ENCODE measurements at regions not wholly inside any gene's neighbourhood (a gene's known extent, or its start where the extent isn't known, plus 50 kb on each side); places are given as distances from the start of the nearest gene placed in this dataset.
"Not testable (repeated sequence)": the region's sequence is repeated elsewhere in the genome, so short reads cannot be mapped to it uniquely, and the experiment has no call there.

DNA sequence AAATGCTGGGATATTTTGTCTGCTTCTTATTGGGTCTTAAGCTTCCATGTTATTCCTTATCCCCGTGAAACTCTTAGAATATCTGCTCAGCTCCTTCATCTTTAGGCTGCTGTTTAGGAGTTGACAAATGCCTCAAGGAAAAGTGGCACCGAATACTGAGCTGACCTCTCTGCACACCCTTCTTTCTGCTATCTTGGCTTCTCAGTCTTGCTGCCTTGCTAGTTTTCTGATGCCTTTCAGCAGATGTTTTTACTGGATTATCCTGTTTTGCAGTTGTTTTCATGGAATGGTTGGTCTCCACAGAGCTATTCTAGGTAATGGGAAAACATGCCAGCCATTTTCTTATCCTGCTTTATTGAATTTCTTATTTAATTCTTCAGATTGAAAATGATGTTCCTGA, 86.3 kb downstream of the GYPE start:
- DNase-seq (ENCODE audit: low read depth) = no peak

GRCh38 chr4:143817866-143818265, 87.5 kb downstream of the GYPE start:
- DNase-seq (ENCODE audit: low read depth) = not testable (repeated sequence)

DNA sequence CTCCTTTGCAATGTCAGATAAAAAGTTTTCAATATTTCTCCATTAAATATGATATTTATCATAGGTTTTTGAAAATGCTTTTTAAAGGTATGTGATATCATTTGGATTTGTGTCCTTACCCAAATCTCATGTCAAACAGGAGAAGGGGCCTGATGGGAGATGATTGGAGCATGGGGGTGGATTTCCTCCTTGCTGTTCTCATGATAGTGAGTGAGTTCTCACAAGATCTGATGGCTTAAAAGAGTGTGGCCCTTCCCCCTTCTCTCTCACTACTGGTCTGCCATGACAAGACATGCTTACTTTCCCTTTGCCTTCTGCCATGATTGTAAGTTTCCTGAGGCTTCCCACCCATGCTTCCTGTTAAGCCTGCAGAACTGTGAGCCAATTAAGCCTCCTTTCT, 90.0 kb downstream of the GYPE start:
- DNase-seq (ENCODE audit: low read depth) = not testable (repeated sequence)

DNA sequence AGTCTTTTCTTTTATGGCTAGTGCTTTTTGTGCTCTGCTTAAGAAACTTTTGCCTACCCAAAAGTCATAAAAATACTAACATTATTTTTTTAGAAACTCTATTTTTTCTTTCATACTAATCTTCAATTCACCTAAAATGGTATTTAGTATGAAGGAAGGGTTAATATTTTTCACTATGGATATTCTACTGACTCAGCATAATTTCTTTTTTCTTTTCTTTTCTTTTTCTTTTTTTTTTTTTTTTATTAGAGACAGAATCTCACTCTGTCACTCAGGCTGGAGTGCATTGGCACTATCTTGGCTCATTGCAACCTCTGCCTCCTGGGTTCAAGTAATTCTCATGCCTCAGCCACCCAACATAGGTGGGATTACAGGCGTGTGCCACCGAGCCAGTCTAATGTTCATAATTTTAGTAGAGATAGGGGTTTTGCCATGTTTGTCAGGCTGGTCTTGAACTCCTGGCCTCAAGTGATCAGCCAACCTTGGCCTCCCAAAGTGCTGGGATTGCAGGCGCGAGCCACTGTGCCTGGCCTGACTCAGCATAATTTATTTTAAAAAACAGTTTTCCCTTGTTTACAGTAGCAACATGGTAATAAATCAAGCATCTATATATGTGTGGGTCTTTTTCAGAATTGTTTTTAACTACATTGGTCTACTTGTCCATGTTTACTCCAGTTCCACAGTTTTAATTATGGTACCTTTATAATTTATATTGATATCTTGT, 91.8 kb downstream of the GYPE start:
- DNase-seq (ENCODE audit: low read depth) = not testable (repeated sequence)

GRCh38 chr4:143791693-143792092, 91.2 kb upstream of the FREM3 start:
- not testable (repeated sequence) for DNase-seq (ENCODE audit: low read depth)

- DNase-seq (ENCODE audit: low read depth) = not testable (repeated sequence)
These were observed 90.0 kb upstream of the FREM3 start for GRCh38 chr4:143790425-143790824.

GRCh38 chr4:143789618-143790017, 89.1 kb upstream of the FREM3 start:
- not testable (repeated sequence) for DNase-seq (ENCODE audit: low read depth)

DNA sequence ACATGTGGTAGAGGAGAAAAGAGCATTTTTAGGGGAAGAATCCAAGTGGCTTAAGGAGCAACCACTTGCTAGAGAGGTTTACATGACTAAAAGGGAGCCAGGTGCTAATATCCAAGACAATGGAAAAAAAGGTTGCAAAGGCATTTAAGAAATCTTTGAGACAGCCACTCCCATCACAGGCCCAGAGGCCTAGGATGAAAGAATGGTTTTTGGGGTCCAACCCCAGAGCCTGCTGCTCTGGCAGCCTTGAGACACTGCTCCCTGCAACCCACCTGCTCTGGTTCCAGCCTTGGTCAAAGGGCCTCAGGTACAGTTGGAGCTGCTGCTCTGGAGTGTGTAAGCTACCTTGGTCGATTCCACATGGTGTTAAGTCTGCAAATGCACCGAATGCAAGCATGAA, 84.1 kb upstream of the FREM3 start:
- DNase-seq (ENCODE audit: low read depth) = no peak

- DNase-seq (ENCODE audit: low read depth) = no peak
These were observed 82.0 kb upstream of the FREM3 start for GRCh38 chr4:143782521-143782920.

DNA sequence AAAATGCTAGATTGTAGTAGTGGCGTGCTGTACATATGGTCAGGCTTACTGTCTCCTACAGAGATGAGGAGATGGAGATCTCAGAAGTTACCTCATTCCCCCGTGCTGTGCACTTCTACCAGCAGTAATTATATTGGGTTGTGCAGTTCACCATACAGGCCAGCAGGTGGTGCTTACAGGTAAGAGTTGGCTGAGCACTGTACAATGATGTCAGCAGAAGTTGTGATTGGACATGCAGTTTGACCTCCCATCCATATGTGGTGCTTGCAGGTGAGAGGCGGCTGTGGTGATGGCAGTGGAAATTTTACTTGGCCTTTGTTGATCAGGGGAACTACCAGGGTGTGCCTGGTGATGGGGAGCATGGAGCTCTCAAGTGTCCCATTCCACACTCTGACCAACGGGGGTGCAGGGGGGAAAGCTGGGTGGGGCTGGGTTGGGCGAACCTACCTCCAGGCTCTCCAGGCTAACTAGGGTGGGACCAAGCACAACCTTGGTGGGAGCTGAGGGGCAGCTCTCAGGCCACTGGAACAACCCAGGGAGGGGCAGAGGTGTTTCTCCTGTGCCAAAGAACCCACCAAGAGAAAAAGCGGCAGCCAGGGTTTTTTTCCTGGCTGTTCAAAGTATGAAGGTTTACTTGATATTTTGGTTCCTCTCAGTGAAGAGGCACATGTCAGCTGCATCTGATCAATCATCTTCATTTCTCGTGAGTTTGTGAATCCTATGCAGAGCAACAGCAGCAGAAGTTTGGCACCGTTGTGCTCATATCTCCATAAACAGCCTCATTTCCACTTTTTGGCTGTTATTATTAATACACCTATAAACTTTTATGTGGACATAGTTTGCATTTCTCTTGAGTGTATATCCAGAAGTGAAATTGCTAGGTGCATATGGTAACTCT, 73.8 kb upstream of the FREM3 start:
- DNase-seq (ENCODE audit: low read depth) = peak; percentile 11

- DNase-seq (ENCODE audit: low read depth) = no peak
These were observed 70.8 kb upstream of the FREM3 start for GRCh38 chr4:143771269-143771668.

DNA sequence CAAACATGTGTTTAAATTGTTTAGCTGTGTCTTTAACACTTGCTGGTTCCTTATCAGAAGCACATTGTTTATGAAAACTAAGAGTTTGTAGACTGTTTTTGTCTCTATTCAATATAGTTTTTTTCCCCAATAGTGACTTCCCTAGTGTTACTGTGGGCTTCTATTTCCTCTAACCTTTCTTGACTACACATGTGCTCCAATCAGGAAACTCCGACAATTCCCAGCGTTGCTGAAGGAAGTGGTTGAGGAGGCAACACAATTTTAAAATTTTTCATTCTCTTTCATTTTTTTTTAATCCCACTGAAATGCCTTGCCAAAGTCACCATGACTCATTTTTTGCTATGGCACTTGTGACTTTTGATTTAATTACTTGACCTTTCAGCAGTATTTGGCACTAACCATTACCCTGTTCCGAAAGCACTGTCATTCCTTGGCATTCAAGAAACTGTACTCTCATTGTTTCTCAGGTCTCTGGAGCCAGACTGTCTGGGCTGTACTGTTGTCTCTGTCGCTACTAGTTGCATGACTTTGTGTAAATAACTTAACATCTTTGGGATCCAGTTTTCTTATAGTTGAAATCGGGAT, 67.6 kb upstream of the FREM3 start:
- no peak for DNase-seq (ENCODE audit: low read depth)

GRCh38 chr4:143763587-143763986, 63.1 kb upstream of the FREM3 start:
- DNase-seq (ENCODE audit: low read depth) = no peak

DNA sequence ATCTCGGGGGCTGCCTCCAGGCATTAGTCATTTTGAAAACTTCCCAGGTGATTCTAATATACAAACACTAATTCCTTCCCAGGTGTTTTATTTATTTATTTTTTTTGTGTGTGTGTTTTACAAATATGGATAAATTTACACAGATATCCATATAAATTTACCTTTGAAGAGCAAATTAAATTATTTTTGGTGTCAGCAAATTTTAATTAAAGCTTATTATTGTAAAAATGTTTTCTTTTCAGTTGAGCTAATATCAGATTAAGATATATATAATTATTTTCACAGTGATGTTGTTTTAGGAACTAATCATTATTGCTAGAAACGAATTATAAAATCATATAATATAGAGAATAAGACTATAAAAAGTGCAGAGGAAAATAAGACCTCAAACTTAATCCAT, 62.0 kb upstream of the FREM3 start:
- no peak for DNase-seq (ENCODE audit: low read depth)
